Activated T-cell treated with anti-CD3 and anti-CD28 coated beads for 24 hours (primary cell): ENCODE measurements at regions not wholly inside any gene's neighbourhood (a gene's known extent, or its start where the extent isn't known, plus 50 kb on each side); places are given as distances from the start of the nearest gene placed in this dataset.

Experiments used
- DNase-seq: peaks from one replicate; pipeline ENCODE4 v3.0.0-alpha.2; 2020; ENCODE audit warnings: low read depth

DNA sequence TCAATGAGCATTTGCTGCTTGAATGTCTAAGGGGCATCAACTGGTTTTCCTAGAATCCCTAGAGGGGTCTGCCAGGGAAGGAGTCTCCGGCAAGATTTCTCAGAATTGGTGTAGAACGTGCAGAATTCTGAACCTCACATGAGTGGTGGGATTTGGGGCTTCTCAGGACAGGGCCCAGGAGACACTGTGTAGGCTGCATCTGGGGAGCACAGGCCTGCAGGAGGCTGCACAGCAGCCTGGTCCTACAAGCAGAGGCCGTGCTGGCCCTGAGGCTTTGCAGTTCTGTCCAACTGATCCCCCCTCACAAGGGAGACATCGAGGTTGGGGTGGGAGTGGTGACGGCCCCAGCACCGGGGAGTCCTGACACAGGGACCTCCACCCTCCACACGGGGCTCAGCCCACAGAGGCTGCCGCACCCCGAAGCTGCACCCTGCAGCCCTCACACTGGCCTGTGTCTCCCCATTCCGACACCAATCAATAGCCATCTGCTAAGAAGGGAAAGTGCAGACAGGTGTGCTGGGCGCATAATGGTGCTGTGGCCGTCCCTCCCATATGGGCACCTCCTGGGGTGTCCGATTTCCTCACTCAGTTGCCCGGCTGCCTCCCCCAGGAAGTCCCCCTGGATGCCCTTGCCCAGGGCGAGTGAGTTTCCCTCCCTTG, 688.1 kb downstream of the BRD1 start:
- DNase-seq: no peak

DNA sequence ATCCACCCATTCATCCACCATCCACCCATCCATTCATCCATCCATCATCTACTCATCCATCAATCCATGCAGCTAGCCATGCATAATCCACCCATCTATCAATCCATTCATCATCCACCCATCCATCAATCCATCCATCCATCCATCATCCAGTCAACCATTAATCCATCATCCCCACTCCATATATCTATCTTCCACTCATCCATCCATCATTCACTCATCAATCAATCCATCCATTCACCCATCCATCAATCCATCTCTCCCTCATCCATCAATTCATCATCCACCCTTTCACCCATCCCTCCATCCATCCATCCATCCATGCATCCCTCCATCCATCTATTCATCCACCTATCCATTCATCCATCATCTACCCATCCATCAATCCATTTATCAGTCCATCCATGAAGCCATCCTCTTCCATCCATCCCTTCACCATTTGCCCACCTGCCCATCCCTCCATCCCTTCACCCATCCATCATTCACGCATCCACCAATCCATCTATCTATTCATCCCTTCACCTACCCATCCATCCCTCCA, 689.4 kb downstream of the BRD1 start:
- no peak for DNase-seq

DNA sequence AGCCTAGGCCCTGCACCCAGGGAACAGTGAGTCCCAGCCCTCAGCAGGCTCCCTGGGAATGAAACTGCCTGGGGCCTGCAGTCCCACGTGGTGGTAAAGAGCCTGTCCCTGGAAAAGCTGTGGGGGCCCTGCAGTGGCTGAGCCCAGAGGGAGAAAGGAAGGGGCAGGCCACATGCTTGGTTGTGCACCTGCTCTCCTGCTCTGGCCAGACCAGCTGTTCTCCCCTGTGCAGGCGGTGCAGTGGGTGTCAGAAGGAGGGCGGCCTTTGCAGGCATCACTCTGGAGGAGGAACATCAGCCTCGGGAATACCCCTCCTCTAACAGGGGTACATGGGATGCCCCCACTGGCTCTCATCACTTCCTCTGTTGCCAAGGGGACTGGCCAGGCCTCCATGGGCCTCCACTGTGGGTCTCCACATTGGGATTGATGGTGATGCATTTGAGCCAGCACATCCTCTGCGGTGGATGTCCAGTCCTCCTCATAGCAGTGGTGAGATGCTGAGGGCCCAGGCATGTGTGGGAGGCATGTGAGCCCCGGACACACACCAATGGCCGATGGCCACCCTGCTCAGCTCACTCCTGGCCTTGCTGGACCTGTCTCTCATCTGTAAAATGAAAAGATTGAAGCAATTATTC, 690.4 kb downstream of the BRD1 start:
- no peak for DNase-seq

DNA sequence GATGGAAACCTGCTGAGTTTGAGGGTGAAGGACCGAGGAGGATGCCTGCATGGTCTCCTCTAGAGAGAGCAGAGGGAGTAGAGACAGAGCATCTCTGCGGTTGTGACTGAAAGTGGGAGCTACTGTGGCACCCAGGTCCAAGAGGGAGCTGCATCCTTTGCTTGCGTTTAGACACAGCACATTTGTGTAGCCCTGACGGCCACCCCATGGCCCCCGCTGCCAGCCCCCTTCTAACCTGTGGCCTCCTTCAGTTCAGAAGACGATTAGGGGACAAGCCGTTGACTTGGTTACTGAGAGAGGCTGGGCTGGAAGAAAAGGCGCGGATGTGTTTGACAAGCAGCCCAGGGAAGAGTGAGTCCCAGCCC, 690.9 kb downstream of the BRD1 start:
- DNase-seq: no peak

DNA sequence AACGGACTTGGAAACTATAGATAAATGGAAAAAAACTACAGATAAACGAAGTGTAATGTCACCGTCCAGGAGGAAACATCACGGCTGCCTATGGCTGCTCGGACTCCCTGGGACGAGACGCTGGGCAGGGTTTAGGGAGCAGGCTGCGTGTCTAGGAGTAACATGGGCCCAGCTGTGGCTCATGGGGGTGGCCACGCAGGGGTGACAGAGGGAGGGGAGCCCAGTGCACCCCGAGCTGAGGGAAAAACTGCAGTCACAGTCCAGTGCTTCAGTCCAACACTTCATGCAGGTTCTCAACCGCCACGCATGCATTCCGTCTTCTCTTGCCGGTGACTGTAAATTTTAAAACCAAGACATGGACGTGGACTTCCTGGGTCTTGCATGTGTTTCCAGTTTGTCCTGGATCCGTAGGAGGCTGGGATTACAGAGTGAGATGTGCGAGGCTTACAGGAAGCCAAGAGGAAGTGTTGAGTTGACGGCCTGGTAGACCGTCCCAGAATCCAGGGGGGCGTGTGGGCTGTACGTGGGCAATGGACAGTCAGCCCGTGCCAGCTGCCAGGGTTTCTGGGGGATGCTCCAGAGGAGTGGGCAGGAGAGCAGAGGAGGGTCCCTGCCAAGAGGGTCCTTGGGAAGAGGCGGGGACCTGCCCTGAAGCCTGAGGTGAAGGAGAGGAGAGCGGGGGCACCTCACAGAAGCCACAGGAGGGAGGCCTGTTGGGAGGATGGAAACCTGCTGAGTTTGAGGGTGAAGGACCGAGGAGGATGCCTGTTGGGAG, 691.4 kb downstream of the BRD1 start:
- DNase-seq: no peak

DNA sequence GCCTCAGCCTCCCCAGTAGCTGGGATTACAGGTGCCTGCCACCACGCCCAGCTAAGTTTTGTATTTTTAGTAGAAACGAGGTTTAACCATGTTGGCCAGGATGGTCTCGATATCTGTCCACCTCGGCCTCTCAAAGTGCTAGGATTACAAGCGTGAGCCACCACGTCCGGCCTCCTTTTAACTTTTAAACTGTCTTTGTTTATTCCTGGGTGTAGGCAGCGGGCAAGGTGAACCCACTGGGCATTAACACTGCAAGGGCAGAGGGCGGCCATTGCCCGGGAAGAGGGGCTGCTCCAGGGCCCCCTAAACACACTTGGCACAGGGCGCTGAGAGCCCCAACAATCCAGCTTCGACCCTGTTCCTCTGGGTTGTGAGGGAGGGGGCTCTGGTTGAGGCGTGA, 693.6 kb downstream of the BRD1 start:
- DNase-seq: no peak

DNA sequence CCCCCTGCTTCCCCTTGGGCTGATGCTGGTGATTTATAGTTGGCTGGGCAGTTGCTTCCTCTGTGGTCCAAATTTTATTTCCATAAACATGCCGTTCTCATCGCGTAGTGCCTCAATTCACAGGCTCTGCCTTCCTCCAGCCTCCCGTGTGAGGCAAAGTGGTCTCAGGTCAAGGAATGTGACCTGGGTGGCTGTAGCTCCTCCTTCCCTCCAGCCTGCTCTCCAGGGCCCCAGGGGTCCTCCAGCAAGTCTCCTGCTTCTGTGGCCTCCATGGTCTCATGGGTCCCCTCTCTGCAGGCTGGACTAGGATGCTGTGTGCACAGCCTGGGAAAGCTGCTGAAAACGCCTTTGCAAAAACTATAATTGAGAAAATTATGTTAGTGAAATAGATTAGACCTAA, 694.1 kb downstream of the BRD1 start:
- DNase-seq: no peak

DNA sequence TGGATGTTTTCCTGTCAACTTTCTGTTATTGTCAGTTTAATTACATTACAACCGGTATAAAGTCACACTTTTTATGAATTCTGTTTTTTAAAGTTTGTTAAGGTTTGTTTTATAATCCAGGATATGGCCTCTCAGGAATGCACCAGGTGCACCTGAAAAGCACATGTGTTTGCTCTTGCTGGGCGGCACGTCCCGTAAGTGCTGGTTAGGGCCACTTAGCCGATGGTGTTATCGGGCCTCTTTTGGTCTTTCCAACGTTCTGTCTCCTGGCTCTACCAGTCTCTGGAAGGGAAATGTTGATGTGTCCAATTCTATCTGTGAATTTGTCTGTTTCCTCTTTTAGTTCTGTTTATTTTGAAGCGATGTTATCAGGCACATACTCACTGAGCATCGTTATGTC, 695.7 kb downstream of the BRD1 start:
- DNase-seq: no peak

DNA sequence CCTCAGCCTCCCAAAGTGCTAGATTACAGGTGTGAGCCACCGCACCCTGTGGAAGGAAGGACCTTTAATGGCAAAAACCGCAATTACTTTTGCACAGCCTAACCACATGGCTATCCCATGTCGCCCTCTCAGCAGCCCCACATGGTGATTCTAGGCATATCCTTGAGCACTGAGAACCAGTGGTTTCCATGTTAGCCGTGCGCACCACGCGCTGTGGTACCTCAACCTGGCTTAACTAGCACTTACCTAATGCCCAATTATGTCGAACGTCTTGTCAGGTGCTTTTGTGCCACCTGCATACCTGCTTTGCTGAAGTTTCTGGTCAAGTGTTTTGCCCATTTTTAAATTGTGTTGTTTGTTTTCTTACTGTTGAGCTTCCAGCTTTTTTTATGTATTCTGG, 697.9 kb downstream of the BRD1 start:
- no peak for DNase-seq

DNA sequence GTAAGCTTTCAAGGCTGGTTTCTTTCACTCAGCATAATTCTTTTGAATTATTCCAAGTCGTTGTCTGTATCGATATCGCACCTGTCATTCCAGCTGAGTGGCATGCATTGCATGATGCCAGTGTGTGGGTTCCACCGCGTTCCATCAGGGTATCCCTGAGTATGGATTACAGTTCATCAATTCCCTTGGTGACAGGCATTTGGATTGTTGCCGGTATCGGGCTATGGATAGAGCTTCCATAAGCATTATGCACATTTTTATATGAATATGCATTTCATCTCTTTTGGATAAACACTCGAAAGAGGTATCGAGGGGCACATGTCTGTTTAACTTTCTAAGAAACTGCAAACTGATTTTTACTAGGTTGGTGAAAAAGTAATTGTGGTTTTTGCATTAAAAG, 698.8 kb downstream of the BRD1 start:
- no peak for DNase-seq

DNA sequence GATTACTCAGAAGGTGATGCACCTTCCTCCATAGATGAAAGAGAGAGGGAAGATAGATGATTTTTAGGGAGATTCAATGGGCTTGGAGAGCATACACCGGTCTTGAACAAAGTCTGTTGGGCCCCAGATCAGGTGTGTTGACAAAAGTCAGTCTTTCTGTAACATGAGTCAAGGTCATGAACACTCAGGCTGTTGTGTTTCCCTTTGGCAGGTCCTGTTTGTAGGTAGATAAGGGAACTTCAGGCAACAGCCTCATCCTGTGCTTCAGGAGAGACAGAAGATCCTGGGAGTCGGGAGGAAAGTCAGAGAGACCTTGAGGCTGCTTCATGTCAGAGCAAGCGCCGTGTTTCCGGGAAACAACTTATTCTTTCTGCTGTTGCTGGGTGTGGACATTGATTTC, 703.1 kb downstream of the BRD1 start:
- DNase-seq: no peak

DNA sequence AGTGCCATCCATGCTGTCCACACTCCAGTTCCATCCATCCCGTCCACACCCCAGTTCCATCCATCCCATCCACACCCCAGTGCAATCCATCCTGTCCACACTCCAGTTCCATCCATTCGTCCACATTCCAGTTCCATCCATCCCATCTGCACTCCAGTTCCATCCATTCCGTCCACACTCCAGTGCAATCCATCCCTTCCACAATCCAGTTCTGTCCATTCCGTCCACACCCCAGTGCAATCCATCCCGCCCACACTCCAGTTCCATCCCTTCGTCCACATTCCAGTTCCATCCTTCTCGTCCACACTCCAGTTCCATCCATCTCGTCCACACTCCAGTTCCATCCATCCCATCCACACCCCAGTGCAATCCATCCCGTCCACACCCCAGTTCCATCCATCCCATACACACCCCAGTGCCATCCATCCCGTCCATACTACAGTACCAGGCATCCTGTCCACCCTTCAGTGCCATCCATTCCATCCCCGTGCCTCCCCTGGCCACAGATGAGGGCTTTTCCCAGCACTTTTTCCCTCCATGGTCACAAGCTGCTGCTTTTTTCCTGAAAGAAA, 704.0 kb downstream of the BRD1 start:
- no peak for DNase-seq

DNA sequence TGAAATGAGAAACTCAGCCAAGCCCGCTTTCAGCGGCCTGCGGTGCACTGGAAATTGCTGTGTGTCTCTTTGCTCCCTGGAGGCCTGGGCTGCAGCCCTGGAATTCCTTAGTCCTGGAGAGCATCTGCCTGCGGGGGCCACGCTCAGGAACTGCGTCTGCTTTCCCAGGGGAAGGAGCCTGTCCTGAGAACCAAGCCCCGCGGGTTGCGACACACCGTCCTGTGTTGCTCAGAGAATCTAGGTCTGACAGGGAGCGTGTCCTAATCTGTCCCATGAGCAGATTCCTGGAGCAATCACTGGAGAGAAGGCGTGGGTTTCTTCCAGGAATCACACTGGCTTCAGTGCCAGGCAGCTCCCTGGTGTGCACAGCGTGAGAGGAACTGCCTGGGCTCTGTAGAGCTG, 708.1 kb downstream of the BRD1 start:
- no peak for DNase-seq

DNA sequence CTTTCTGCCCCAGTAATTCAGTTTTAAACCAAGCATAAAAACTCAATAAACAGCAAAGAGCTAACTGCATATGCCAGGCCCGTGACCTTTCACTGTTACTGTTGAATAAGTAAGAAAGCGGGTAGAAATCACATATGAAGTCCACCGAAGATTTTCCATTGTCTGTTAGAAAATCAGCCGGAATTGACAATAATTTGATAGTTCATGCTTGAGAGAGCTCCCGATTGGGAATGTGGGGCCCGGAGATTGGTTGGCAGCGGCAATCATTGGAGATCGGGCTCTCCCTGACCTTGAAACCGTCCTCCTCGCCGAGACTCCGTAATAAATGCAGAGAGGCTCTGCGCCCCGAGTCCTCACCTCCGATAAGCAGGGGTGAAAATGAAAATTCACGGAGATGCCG, 709.6 kb downstream of the BRD1 start:
- no peak for DNase-seq

DNA sequence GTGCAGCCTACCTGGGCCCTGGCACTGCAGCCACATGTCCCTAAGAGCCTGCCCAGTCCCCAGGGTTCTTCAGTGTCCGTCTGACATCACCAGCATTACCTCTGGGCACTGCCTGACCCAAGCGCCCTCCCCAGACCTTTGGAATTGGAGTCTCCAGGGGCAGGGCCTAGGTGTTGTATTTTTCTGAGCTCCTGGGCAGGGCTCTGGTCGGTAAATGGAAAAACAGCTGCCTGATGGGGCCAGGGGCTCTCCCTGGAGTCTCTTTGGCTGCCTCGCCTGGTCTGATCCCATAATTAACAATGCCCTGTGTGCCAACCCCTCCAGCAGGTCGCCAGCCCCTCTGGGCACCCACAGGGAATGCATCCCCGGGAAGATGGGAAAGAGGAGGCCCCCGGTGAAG, 710.2 kb downstream of the BRD1 start:
- DNase-seq: no peak

DNA sequence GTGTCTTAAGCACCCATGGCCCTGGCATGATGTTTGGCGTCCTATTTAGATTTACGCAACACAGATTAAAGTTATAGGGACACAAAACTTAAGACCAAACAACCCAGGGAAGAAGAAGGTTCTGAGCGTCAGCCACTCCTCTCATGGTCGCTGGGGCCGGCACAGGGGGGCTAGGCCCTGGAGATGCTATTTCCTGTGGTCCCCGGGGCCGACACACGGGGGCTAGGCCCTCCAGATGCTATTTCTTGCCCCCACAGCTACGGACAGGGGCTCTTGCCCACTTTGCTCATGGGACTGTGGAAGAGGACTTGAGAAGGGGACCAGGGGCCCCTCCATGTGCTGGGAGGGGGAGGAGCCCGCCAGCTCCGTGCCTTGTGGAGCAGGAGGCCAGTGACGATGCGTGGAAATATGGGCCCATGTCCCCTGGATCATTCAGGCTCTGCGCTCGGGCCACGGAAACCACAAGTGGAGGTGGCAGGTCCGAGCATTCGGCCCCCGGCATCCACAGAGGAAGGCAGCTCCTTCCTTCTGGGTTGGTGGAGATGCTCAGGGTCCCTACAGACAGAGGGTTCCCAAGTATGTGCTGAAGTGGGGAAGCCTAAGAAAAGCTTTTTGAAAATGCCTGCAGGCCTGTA, 711.1 kb downstream of the BRD1 start:
- no peak for DNase-seq

DNA sequence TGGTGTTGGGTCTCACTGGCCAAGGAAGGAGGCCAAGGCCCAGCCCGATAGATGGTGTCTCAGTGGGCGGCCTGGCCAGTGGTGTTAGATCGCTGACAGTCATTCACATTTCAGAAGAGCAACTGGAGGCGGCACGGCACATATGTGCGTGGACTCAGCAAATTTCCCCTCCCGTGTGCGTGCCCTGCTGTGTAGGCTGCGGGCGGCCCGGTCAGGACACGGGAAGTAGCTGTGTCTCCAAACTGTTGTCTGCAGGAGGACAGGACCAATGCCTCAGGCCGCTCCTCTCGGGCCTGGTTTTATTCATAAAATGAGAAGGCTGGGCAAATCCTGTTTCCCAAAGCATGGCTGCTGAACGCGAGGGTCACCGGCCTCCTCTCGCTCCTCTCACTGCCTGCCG, 711.7 kb downstream of the BRD1 start:
- DNase-seq: no peak

DNA sequence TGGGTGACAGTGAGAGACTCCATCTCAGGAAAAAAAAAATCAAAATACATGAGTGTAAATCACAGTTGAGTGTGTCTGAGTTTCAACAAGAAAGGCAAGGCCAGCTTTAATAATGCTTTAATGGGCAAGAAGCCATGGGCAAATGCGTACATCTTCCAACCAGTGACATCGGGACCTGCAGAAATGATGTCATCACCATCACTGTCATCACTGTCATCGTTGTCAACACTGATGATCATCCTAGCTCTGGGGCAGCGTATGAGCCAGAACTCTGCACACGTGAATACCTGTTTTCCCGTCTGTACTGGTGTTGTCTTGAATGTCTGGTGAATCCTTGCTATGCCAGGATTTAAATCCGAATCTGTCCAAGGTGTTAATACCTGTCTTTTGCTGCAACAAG, 712.5 kb downstream of the BRD1 start:
- DNase-seq: no peak

DNA sequence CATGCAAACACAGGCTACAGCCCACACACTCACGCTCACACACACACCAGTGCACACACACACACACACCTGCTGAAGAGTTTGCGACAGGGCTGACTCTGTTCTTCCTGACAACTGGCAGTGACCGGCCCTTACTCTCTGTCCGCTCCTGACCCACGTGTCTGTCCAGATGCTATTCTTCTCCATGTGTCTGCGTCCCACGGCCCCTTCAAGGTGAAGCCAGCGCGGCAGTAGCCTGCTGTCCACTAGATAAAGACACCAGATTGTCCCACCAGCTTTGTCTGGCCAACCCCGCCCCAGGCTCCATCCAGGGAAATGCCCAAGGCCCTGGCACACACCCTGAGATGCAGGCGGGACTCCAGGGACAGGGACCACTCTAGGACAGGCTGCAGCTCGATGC, 713.9 kb downstream of the BRD1 start:
- no peak for DNase-seq

DNA sequence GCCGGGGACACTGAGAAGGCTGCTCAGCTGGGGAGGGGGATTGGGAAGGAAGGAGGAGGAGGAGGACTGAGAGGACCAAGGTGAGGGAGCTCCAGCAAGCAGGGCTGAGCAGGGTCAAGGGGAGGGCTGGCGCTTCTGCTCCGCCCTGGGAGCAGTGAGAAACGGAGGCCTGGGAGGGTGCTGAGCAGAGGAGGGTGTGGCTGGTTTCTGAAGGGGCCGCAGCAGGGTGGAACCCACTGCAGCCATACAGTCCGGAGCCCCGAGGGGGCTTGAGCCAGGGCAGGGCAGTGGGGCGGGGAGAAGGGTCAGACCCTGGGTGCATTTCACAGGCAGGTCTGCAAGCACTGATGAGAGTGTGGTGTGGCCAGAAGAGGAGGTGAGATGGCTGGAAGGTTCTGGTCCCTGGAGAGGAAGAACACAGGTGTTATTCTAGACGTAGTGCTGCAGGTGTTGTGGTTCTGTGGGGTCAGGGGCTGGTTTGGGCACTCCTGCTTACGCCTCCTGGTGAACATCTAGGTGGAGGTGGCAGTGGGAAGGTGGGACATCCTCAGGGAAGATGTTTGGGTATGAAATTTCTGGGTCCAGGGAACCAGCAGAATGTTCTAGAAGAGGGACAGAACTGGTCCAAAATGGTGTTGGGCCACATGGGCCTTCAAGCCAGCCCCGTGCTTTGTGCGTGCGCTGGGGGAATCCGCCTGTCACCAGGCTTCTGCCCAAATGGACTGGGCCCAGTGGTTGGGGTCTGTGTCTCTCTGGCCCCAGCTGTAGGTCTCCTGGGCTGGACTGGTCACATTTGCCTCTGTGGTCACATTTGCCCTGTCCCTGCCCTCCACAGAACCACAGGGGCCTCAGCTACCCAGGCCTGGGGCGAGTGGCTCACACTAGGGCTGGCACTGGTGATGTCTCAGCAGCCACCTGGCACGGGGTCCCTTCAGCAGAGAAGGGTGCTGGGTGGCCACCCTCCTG, 714.7 kb downstream of the BRD1 start:
- no peak for DNase-seq

DNA sequence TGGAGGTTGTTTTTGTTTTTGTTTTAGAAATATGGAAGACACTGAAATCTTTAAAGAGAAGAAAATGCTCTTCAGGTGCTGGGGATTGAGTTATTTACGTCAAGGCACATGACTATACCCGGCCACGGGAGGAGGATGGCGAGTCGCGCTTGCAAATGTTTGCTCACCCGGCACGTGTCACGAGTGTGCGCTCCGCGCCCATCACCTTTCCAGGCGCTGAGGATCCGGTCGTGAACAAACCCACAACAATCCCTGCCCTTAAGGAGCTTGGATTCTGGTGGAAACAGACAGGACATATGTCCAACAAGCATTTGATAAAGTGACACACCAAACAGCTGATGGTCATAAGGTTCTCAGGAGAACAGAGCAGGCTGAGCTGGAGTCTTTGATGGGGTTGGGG, 715.5 kb downstream of the BRD1 start:
- no peak for DNase-seq
